Liver (tissue), 8 donors: ENCODE measurements at regions not wholly inside any gene's neighbourhood (a gene's known extent, or its start where the extent isn't known, plus 50 kb on each side); places are given as distances from the start of the nearest gene placed in this dataset.

ENCODE experiments used
- DNase-seq: peaks from one replicate; pipeline ENCODE4 v3.0.0-alpha.2; 2017; ENCODE audit warnings: low spot score
- H3K27ac ChIP-seq, 2 donors: one replicate each; pipeline ENCODE4 v1.7.0; 2013; ENCODE audit warnings: inconsistent platforms in 2 of 2, low read length in 2 of 2, control low read depth in 1 of 2, low read depth in 1 of 2, mild to moderate bottlenecking in 1 of 2
- H3K27me3 ChIP-seq, 4 donors: one replicate each; pipeline versions ENCODE4 v1.6.1 to v1.7.0; 2013; ENCODE audit warnings: low read length in 3 of 4, inconsistent platforms in 1 of 4, mild to moderate bottlenecking in 1 of 4, moderate library complexity in 1 of 4; ENCODE audit not compliant: control insufficient read depth in 4 of 4, insufficient read depth in 4 of 4
- H3K36me3 ChIP-seq, 4 donors: one replicate each; pipeline versions ENCODE4 v1.6.1 to v1.7.0; 2013; ENCODE audit warnings: low read length in 3 of 4, mild to moderate bottlenecking in 3 of 4, low read depth in 1 of 4, moderate library complexity in 1 of 4; ENCODE audit not compliant: control insufficient read depth in 4 of 4, insufficient read depth in 3 of 4
- H3K4me1 ChIP-seq, 4 donors: one replicate each; pipeline versions ENCODE4 v1.6.1 to v1.7.0; 2013; ENCODE audit warnings: low read length in 3 of 4, mild to moderate bottlenecking in 3 of 4, moderate library complexity in 1 of 4; ENCODE audit not compliant: control insufficient read depth in 4 of 4, insufficient read depth in 4 of 4
- H3K4me3 ChIP-seq, 3 donors: one replicate each; pipeline versions ENCODE4 v1.6.1 to v1.7.0; 2013; ENCODE audit warnings: low read length in 3 of 3, control low read depth in 1 of 3, low read depth in 1 of 3, mild to moderate bottlenecking in 1 of 3
- H3K9ac ChIP-seq, 2 donors: one replicate each; pipeline ENCODE4 v1.7.0; 2013; ENCODE audit warnings: low read length in 2 of 2, mild to moderate bottlenecking in 2 of 2, moderate library complexity in 2 of 2, control low read depth in 1 of 2, low read depth in 1 of 2
- H3K9me3 ChIP-seq, 4 donors: one replicate each; pipeline versions ENCODE4 v1.6.1 to v1.7.0; 2013; ENCODE audit warnings: low read length in 3 of 4; ENCODE audit not compliant: control insufficient read depth in 4 of 4
- EGR1 ChIP-seq, 2 donors: IDR thresholded peaks; 2 replicates each; pipeline ENCODE4 v1.6.1; 2016 to 2018; ENCODE audit warnings: antibody characterized with exemption in 2 of 2, low read depth in 2 of 2
- FOXA1 ChIP-seq: IDR thresholded peaks from 2 replicates; pipeline ENCODE4 v1.6.1; 2016; ENCODE audit warnings: antibody characterized with exemption
- FOXA2 ChIP-seq: IDR thresholded peaks from 2 replicates; pipeline ENCODE4 v1.6.1; 2016; ENCODE audit warnings: antibody characterized with exemption
- GABPA ChIP-seq, 2 donors: IDR thresholded peaks in 1 of 2; conservative IDR thresholded peaks in 1 of 2; 2 replicates each; pipeline ENCODE4 v1.6.1; 2016; ENCODE audit warnings: antibody characterized with exemption in 2 of 2, mild to moderate bottlenecking in 1 of 2, moderate library complexity in 1 of 2
- HNF4A ChIP-seq, 2 donors: conservative IDR thresholded peaks; 2 replicates each; pipeline ENCODE4 v1.6.1; 2016; ENCODE audit warnings: antibody characterized with exemption in 2 of 2, mild to moderate bottlenecking in 2 of 2
- JUND ChIP-seq, 2 donors: IDR thresholded peaks; 2 replicates each; pipeline ENCODE4 v1.6.1; 2016; ENCODE audit warnings: antibody characterized with exemption in 2 of 2
- NR2F2 ChIP-seq: IDR thresholded peaks from 2 replicates; pipeline ENCODE4 v1.6.1; 2016; ENCODE audit warnings: antibody characterized with exemption
- RAD21 ChIP-seq, 2 donors: IDR thresholded peaks; 2 replicates each; pipeline ENCODE4 v1.6.1; 2016; ENCODE audit warnings: antibody characterized with exemption in 2 of 2, mild to moderate bottlenecking in 2 of 2
- RXRA ChIP-seq, 2 donors: IDR thresholded peaks; 2 replicates each; pipeline ENCODE4 v1.6.1; 2017 to 2018; ENCODE audit warnings: antibody characterized with exemption in 2 of 2, mild to moderate bottlenecking in 1 of 2
- SP1 ChIP-seq: IDR thresholded peaks from 2 replicates; pipeline ENCODE4 v1.6.1; 2018; ENCODE audit warnings: antibody characterized with exemption, mild to moderate bottlenecking
- TAF1 ChIP-seq: conservative IDR thresholded peaks from 2 replicates; pipeline ENCODE4 v1.6.1; 2016; ENCODE audit warnings: antibody characterized with exemption, mild to moderate bottlenecking
- YY1 ChIP-seq: IDR thresholded peaks from 2 replicates; pipeline ENCODE4 v1.6.1; 2016; ENCODE audit warnings: antibody characterized with exemption, mild to moderate bottlenecking
- WGBS: extraction: QIAGEN DNeasy Blood & Tissue Kit; methylation state at CpG from one replicate; pipeline ENCODE4 v1.1.7; 2013; 5-methylcytosine and 5-hydroxymethylcytosine counted together
- TF ChIP-seq, protein P1 (sequence below): IDR thresholded peaks from 2 replicates; pipeline ENCODE4 v1.6.1; 2016; ENCODE audit warnings: antibody characterized with exemption
- TF ChIP-seq, protein P2 (sequence below): IDR thresholded peaks from 2 replicates; pipeline ENCODE4 v1.6.1; 2016; ENCODE audit warnings: antibody characterized with exemption, mild to moderate bottlenecking
- TF ChIP-seq, protein P3 (sequence below): IDR thresholded peaks from 2 replicates; pipeline ENCODE4 v1.6.1; 2016; ENCODE audit warnings: antibody characterized with exemption
- TF ChIP-seq, protein P4 (sequence below): fragments of 150-350 bp; IDR thresholded peaks from 2 replicates; pipeline ENCODE4 v1.5.1; 2017; ENCODE audit warnings: improper control_type of control experiment, low read depth, low read length; ENCODE audit not compliant: missing input control
- TF ChIP-seq, protein P5 (sequence below): IDR thresholded peaks from 2 replicates; pipeline ENCODE4 v1.6.1; 2016; ENCODE audit warnings: antibody characterized with exemption
- donor health status: healthy.
- donor health status: healthy.
- donor health status: healthy.
- donor health status: healthy.
- donor health status: healthy.

DNA sequence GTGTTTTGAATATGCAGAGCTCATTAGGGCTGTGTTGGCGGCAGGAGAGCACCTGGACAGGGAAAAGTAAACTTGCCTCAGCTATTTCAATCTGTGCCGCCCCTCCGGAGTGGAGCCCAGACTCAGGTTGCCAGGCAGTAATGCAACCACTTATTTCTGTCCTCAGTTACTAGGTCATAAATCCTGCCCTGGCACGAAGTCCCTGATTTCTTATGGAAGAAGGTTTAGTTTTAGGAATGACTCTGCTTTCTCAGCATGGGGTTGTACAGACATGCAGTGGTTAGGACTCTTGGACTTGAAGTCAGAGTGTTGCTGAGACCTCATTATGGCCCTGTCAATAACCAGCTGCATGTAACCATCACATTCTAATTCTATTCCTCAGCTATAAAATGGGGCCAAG lies 98.3 kb upstream of the FGGY start:
- 90% methylated on average over 4 of the region's 4 CpGs for WGBS
- Histone ChIP-seq H3K9me3 (peaks cover 0 to under 1% (median 0%) of the 10 kb centered on the region in 4 donors), H3K36me3 (no peaks in the 10 kb centered on the region), H3K4me1 (peaks cover 0 to 8% (median under 1%) of the 10 kb centered on the region in 4 donors), H3K9ac (no peak overlapping the region), H3K27me3 (no peaks in the 10 kb centered on the region), H3K27ac (no peak overlapping the region), H3K4me3 (no peak overlapping the region)
- no peak for DNase-seq
- no peak for TF ChIP-seq GABPA (IDR thresholded peaks at IDR 0.05 in 1 of 2, conservative IDR thresholded peaks at IDR 0.05 in 1 of 2)
- no peak for TF ChIP-seq YY1
- TF ChIP-seq, protein P1, sequence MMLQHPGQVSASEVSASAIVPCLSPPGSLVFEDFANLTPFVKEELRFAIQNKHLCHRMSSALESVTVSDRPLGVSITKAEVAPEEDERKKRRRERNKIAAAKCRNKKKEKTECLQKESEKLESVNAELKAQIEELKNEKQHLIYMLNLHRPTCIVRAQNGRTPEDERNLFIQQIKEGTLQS = no peak
- TF ChIP-seq HNF4A (conservative IDR thresholded peaks at IDR 0.05) = no peak
- no peak for TF ChIP-seq FOXA2
- TF ChIP-seq, protein P2, sequence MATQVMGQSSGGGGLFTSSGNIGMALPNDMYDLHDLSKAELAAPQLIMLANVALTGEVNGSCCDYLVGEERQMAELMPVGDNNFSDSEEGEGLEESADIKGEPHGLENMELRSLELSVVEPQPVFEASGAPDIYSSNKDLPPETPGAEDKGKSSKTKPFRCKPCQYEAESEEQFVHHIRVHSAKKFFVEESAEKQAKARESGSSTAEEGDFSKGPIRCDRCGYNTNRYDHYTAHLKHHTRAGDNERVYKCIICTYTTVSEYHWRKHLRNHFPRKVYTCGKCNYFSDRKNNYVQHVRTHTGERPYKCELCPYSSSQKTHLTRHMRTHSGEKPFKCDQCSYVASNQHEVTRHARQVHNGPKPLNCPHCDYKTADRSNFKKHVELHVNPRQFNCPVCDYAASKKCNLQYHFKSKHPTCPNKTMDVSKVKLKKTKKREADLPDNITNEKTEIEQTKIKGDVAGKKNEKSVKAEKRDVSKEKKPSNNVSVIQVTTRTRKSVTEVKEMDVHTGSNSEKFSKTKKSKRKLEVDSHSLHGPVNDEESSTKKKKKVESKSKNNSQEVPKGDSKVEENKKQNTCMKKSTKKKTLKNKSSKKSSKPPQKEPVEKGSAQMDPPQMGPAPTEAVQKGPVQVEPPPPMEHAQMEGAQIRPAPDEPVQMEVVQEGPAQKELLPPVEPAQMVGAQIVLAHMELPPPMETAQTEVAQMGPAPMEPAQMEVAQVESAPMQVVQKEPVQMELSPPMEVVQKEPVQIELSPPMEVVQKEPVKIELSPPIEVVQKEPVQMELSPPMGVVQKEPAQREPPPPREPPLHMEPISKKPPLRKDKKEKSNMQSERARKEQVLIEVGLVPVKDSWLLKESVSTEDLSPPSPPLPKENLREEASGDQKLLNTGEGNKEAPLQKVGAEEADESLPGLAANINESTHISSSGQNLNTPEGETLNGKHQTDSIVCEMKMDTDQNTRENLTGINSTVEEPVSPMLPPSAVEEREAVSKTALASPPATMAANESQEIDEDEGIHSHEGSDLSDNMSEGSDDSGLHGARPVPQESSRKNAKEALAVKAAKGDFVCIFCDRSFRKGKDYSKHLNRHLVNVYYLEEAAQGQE = no peak
- TF ChIP-seq, protein P3, sequence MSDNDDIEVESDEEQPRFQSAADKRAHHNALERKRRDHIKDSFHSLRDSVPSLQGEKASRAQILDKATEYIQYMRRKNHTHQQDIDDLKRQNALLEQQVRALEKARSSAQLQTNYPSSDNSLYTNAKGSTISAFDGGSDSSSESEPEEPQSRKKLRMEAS = no peak
- TF ChIP-seq NR2F2 = no peak
- TF ChIP-seq TAF1 = no peak
- TF ChIP-seq, protein P4, sequence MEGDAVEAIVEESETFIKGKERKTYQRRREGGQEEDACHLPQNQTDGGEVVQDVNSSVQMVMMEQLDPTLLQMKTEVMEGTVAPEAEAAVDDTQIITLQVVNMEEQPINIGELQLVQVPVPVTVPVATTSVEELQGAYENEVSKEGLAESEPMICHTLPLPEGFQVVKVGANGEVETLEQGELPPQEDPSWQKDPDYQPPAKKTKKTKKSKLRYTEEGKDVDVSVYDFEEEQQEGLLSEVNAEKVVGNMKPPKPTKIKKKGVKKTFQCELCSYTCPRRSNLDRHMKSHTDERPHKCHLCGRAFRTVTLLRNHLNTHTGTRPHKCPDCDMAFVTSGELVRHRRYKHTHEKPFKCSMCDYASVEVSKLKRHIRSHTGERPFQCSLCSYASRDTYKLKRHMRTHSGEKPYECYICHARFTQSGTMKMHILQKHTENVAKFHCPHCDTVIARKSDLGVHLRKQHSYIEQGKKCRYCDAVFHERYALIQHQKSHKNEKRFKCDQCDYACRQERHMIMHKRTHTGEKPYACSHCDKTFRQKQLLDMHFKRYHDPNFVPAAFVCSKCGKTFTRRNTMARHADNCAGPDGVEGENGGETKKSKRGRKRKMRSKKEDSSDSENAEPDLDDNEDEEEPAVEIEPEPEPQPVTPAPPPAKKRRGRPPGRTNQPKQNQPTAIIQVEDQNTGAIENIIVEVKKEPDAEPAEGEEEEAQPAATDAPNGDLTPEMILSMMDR = no peak
- TF ChIP-seq SP1 = no peak
- no peak for TF ChIP-seq FOXA1
- TF ChIP-seq RXRA (IDR thresholded peaks at IDR 0.05) = no peak
- no peak for TF ChIP-seq RAD21 (IDR thresholded peaks at IDR 0.05)
- no peak for TF ChIP-seq EGR1 (IDR thresholded peaks at IDR 0.05; ENCODE audit: low read depth in 2 of 2)
- TF ChIP-seq, protein P5, sequence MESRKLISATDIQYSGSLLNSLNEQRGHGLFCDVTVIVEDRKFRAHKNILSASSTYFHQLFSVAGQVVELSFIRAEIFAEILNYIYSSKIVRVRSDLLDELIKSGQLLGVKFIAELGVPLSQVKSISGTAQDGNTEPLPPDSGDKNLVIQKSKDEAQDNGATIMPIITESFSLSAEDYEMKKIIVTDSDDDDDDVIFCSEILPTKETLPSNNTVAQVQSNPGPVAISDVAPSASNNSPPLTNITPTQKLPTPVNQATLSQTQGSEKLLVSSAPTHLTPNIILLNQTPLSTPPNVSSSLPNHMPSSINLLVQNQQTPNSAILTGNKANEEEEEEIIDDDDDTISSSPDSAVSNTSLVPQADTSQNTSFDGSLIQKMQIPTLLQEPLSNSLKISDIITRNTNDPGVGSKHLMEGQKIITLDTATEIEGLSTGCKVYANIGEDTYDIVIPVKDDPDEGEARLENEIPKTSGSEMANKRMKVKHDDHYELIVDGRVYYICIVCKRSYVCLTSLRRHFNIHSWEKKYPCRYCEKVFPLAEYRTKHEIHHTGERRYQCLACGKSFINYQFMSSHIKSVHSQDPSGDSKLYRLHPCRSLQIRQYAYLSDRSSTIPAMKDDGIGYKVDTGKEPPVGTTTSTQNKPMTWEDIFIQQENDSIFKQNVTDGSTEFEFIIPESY = no peak

DNA sequence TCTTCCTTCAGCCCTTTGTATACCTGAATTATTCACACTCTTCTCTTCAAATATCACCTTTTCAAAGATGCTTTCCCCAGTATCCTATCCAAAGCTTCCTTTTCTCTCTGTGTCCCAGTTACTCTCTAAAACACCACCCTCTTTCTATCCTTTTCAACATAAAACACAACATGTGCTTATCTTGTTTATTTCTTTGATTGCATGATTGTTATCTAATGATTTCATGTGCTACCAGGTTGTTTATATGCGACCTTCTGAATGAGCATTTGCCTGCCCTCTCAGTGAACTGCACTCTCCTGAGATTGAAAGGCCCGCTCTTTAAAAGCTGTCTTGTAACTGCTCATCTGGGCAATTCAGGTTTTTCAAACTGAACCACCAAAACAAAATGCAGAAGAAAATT lies 97.7 kb upstream of the FGGY start:
- H3K4me3 ChIP-seq = no peak overlapping the region
- no peaks in the 10 kb centered on the region for H3K9me3 ChIP-seq
- WGBS = 88% methylated on average over 2 of the region's 2 CpGs
- no peak overlapping the region for H3K27ac ChIP-seq
- H3K27me3 ChIP-seq = no peaks in the 10 kb centered on the region
- H3K9ac ChIP-seq = no peak overlapping the region
- DNase-seq = no peak
- peaks cover 0 to 13% (median 4%) of the 10 kb centered on the region in 4 donors for H3K4me1 ChIP-seq
- no peaks in the 10 kb centered on the region for H3K36me3 ChIP-seq
- TF ChIP-seq JUND (IDR thresholded peaks at IDR 0.05) = no peak
- TF ChIP-seq, protein P2 = no peak
- no peak for TF ChIP-seq GABPA (IDR thresholded peaks at IDR 0.05 in 1 of 2, conservative IDR thresholded peaks at IDR 0.05 in 1 of 2)
- TF ChIP-seq, protein P3 = no peak
- no peak for TF ChIP-seq NR2F2
- TF ChIP-seq FOXA1 = no peak
- no peak for TF ChIP-seq YY1
- TF ChIP-seq EGR1 (IDR thresholded peaks at IDR 0.05; ENCODE audit: low read depth in 2 of 2) = no peak
- TF ChIP-seq, protein P5 = no peak
- TF ChIP-seq SP1 = no peak
- TF ChIP-seq RXRA (IDR thresholded peaks at IDR 0.05) = no peak
- TF ChIP-seq TAF1 = no peak
